ENCODE measurements at regions not wholly inside any gene's neighbourhood (a gene's known extent, or its start where the extent isn't known, plus 50 kb on each side); places are given as distances from the start of the nearest gene placed in this dataset.
"Not testable (repeated sequence)": the region's sequence is repeated elsewhere in the genome, so short reads cannot be mapped to it uniquely, and the experiment has no call there.

- Histone ChIP-seq H3K36me3 (no peaks in the 10 kb centered on the region), H3K9me3 (no peaks in the 10 kb centered on the region), H3K27me3 (replicated peaks; ENCODE audit: insufficient read depth) (no peaks in the 10 kb centered on the region), H3K4me3 (no peak overlapping the region), H3K27ac (no peak overlapping the region), H3K4me1 (replicated peaks) (no peaks in the 10 kb centered on the region)
- intact Hi-C loops (cut with DNase I), result no loop called here
- WGBS, result 68% methylated on average over 2 of the region's 2 CpGs
- DNase-seq (ENCODE audit: low spot score), result peak; percentile 33
- peak; percentile 47 for TF ChIP-seq POLR2AphosphoS5 (IDR thresholded peaks at IDR 0.05)
- TF ChIP-seq POLR2A (IDR thresholded peaks at IDR 0.05), result no peak
Observed at GRCh38 chr16:72458035-72458434, 286.1 kb upstream of the PMFBP1 start.

DNA sequence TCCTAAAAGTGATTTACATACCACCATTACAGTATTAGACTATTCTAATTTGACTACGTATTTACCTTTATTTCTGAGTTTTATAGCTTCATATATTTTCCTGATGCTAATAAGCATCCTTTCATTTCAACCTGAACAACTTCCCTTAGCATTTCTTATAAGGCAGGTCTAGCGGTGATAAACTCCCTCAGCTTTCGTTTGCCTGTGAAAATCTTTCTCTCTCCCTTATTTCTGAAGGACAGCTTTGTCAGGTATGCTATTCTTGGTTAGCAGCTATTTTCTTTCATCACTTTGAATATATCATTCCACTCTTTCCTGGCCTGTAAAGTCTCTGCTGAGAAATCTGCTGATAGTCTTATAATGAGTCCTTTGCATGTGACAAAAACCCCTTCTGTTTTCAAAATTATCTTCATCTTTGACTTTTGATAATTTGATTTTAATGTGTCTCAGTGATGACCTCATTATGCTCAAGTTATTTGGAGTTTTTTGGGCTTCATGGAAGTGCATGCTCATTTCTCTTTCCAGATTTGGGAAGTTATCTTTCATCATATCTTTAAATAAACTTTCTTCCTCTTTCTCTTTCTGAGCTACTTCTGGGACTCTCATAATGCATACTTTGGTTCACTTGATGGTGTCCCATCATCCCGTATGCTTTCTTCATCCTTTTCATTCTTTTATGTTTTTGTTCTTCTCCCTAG is 285.4 kb upstream of the PMFBP1 start:
- no peak for DNase-seq (ENCODE audit: low spot score)
- no peaks in the 10 kb centered on the region for H3K27me3 ChIP-seq (replicated peaks; ENCODE audit: insufficient read depth)
- TF ChIP-seq, protein P1, sequence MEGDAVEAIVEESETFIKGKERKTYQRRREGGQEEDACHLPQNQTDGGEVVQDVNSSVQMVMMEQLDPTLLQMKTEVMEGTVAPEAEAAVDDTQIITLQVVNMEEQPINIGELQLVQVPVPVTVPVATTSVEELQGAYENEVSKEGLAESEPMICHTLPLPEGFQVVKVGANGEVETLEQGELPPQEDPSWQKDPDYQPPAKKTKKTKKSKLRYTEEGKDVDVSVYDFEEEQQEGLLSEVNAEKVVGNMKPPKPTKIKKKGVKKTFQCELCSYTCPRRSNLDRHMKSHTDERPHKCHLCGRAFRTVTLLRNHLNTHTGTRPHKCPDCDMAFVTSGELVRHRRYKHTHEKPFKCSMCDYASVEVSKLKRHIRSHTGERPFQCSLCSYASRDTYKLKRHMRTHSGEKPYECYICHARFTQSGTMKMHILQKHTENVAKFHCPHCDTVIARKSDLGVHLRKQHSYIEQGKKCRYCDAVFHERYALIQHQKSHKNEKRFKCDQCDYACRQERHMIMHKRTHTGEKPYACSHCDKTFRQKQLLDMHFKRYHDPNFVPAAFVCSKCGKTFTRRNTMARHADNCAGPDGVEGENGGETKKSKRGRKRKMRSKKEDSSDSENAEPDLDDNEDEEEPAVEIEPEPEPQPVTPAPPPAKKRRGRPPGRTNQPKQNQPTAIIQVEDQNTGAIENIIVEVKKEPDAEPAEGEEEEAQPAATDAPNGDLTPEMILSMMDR (IDR thresholded peaks at IDR 0.05), result no peak
- TF ChIP-seq POLR2AphosphoS5 (IDR thresholded peaks at IDR 0.05) (no peak), POLR2A (IDR thresholded peaks at IDR 0.05) (no peak)
- no peak overlapping the region for H3K27ac ChIP-seq
- H3K9me3 ChIP-seq, result no peaks in the 10 kb centered on the region
- intact Hi-C loops (cut with DNase I), result no loop called here
- no peaks in the 10 kb centered on the region for H3K36me3 ChIP-seq
- WGBS, result 96% methylated on average over 4 of the region's 4 CpGs
- H3K4me3 ChIP-seq, result no peak overlapping the region
- no peaks in the 10 kb centered on the region for H3K4me1 ChIP-seq (replicated peaks)

- Histone ChIP-seq H3K36me3 (no peaks in the 10 kb centered on the region), H3K9me3 (no peaks in the 10 kb centered on the region), H3K27ac (no peak overlapping the region), H3K4me1 (replicated peaks) (no peaks in the 10 kb centered on the region), H3K27me3 (replicated peaks; ENCODE audit: insufficient read depth) (no peaks in the 10 kb centered on the region), H3K4me3 (no peak overlapping the region)
- peak; percentile 13 for DNase-seq (ENCODE audit: low spot score)
- WGBS, result 74% methylated on average over 2 of the region's 2 CpGs
- intact Hi-C loops (cut with DNase I), result no loop called here
- TF ChIP-seq, protein P1 (IDR thresholded peaks at IDR 0.05), result no peak
- TF ChIP-seq POLR2A (IDR thresholded peaks at IDR 0.05) (no peak), POLR2AphosphoS5 (IDR thresholded peaks at IDR 0.05) (no peak)
Observed at GRCh38 chr16:72455743-72456659, 284.0 kb upstream of the PMFBP1 start.

GRCh38 chr16:72453856-72454255 is 281.9 kb upstream of the PMFBP1 start:
- H3K4me1 ChIP-seq (replicated peaks); intact Hi-C loops (cut with DNase I); H3K4me3 ChIP-seq; DNase-seq (ENCODE audit: low spot score); H3K9me3 ChIP-seq; H3K27ac ChIP-seq; H3K27me3 ChIP-seq (replicated peaks; ENCODE audit: insufficient read depth); H3K36me3 ChIP-seq: not testable (repeated sequence)
- WGBS, result 99% methylated on average over 9 of the region's 9 CpGs

DNA sequence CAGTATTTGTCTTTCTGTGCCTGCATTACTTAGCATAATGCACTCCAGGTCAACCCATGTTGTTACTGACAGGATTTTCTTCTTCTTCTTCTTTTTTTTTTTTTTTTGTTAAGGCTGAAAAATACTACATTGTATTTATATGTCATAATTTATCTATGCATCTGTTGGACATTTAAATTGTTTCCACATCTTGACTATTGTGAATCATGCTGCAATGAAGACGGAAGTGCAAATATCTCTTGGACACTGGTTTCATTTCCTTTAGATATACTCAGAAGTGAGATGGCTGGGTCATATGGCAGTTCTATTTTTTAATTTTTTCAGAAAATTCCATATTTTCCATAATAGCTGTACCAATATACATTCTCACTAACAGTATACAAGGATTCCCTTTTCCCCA is 272.7 kb upstream of the PMFBP1 start:
- intact Hi-C loops (cut with DNase I), result no loop called here
- H3K36me3 ChIP-seq, result no peaks in the 10 kb centered on the region
- no peak overlapping the region for H3K27ac ChIP-seq
- no peak overlapping the region for H3K4me3 ChIP-seq
- TF ChIP-seq POLR2A (IDR thresholded peaks at IDR 0.05) (no peak), POLR2AphosphoS5 (IDR thresholded peaks at IDR 0.05) (no peak)
- TF ChIP-seq, protein P1 (IDR thresholded peaks at IDR 0.05), result no peak
- no peaks in the 10 kb centered on the region for H3K9me3 ChIP-seq
- H3K27me3 ChIP-seq (replicated peaks; ENCODE audit: insufficient read depth), result no peaks in the 10 kb centered on the region
- WGBS, result 89% methylated on average over 1 of the region's 1 CpG
- H3K4me1 ChIP-seq (replicated peaks), result no peaks in the 10 kb centered on the region
- DNase-seq (ENCODE audit: low spot score), result no peak
